Thoracic aorta (tissue), 2 donors: ENCODE measurements at regions not wholly inside any gene's neighbourhood (a gene's known extent, or its start where the extent isn't known, plus 50 kb on each side); places are given as distances from the start of the nearest gene placed in this dataset.

Experiments used
- ATAC-seq: fragments of 150-250 bp; one replicate; pipeline ENCODE4 v1.8.0; 2017; ENCODE audit warnings: low read depth; ENCODE audit not compliant: insufficient number of reproducible peaks, low FRiP score
- DNase-seq: peaks from one replicate; pipeline ENCODE4 v3.0.0-alpha.2; 2020; ENCODE audit warnings: low spot score
- H3K27ac ChIP-seq, 2 donors: fragments of 200-600 bp; sonication (generic); 1 replicate in 1 of 2; 2 replicates in 1 of 2; pipeline ENCODE4 v1.5.1; 2016; ENCODE audit warnings: mild to moderate bottlenecking in 2 of 2, moderate library complexity in 2 of 2
- H3K27me3 ChIP-seq: fragments of 200-600 bp; sonication (generic); replicated peaks from 2 replicates; pipeline ENCODE4 v1.6.0; 2016; ENCODE audit warnings: mild to moderate bottlenecking; ENCODE audit not compliant: insufficient read depth
- H3K36me3 ChIP-seq: fragments of 200-600 bp; sonication (generic); one replicate; pipeline ENCODE4 v1.5.1; 2016
- H3K4me1 ChIP-seq, 2 donors: fragments of 200-600 bp; sonication (generic); 1 replicate in 1 of 2; 2 replicates in 1 of 2; pipeline versions ENCODE4 v1.5.1 to v1.6.0; 2016; ENCODE audit warnings: low read depth in 2 of 2, mild to moderate bottlenecking in 1 of 2; ENCODE audit not compliant: control insufficient read depth in 1 of 2
- H3K4me3 ChIP-seq: fragments of 200-600 bp; sonication (generic); 2 replicates; pipeline ENCODE4 v1.5.1; 2016; ENCODE audit warnings: mild to moderate bottlenecking
- H3K9me3 ChIP-seq: fragments of 200-600 bp; sonication (generic); 2 replicates; pipeline ENCODE4 v1.5.1; 2016
- CTCF ChIP-seq: fragments of 200-600 bp; sonication (generic); IDR thresholded peaks from one replicate; pipeline ENCODE4 v1.5.1; 2019; ENCODE audit warnings: antibody characterized with exemption

- no peak for TF ChIP-seq CTCF
- Histone ChIP-seq H3K4me3 (no peak overlapping the region), H3K27ac (no peak overlapping the region), H3K9me3 (no peaks in the 10 kb centered on the region), H3K27me3 (no peaks in the 10 kb centered on the region), H3K4me1 (no peaks in the 10 kb centered on the region), H3K36me3 (no peaks in the 10 kb centered on the region)
- no peak for ATAC-seq
- no peak for DNase-seq
Measured at GRCh38 chr7:119374436-119374835, 898.5 kb upstream of the KCND2 start.

GRCh38 chr7:119377861-119378260 lies 895.1 kb upstream of the KCND2 start:
- no peak overlapping the region for H3K27ac ChIP-seq
- H3K9me3 ChIP-seq: no peaks in the 10 kb centered on the region
- no peaks in the 10 kb centered on the region for H3K36me3 ChIP-seq
- no peak for ATAC-seq
- no peaks in the 10 kb centered on the region for H3K4me1 ChIP-seq
- no peaks in the 10 kb centered on the region for H3K27me3 ChIP-seq
- no peak for TF ChIP-seq CTCF
- no peak overlapping the region for H3K4me3 ChIP-seq
- no peak for DNase-seq

GRCh38 chr7:119382726-119383125 lies 890.2 kb upstream of the KCND2 start:
- no peaks in the 10 kb centered on the region for H3K9me3 ChIP-seq

GRCh38 chr7:119395024-119395423 lies 878.0 kb upstream of the KCND2 start:
- TF ChIP-seq CTCF: no peak
- ATAC-seq (no peak), DNase-seq (no peak)
- H3K9me3 ChIP-seq: no peaks in the 10 kb centered on the region
- no peak overlapping the region for H3K4me3 ChIP-seq
- H3K27ac ChIP-seq: no peak overlapping the region
- H3K4me1 ChIP-seq: no peaks in the 10 kb centered on the region
- H3K36me3 ChIP-seq: no peaks in the 10 kb centered on the region
- H3K27me3 ChIP-seq: no peaks in the 10 kb centered on the region

More at GRCh38 chr7:119382726-119383125, 890.2 kb upstream of the KCND2 start:
- ATAC-seq (no peak), DNase-seq (no peak)
- Histone ChIP-seq H3K27me3 (no peaks in the 10 kb centered on the region), H3K4me1 (no peaks in the 10 kb centered on the region), H3K4me3 (no peak overlapping the region), H3K36me3 (no peaks in the 10 kb centered on the region), H3K27ac (no peak overlapping the region)
- TF ChIP-seq CTCF: no peak

GRCh38 chr7:119397156-119397555 lies 875.8 kb upstream of the KCND2 start:
- Histone ChIP-seq H3K27ac (no peak overlapping the region), H3K36me3 (no peaks in the 10 kb centered on the region), H3K4me1 (no peaks in the 10 kb centered on the region), H3K4me3 (no peak overlapping the region), H3K27me3 (no peaks in the 10 kb centered on the region), H3K9me3 (no peaks in the 10 kb centered on the region)
- no peak for TF ChIP-seq CTCF
- ATAC-seq (no peak), DNase-seq (no peak)
